SK-N-SH (cell line): ENCODE measurements at regions not wholly inside any gene's neighbourhood (a gene's known extent, or its start where the extent isn't known, plus 50 kb on each side); places are given as distances from the start of the nearest gene placed in this dataset.

ENCODE experiments used
- CTCF ChIA-PET: fragments of 300-600, 350-600 bp; formaldehyde crosslinking; extraction: SDS; loops from one replicate; lab custom pipeline; 2021; lab: Yijun Ruan, JAX
- POLR2A ChIA-PET: fragments of 350-600 bp; sonication (Branson Sonifier 250); formaldehyde crosslinking; extraction: SDS; loops from one replicate; lab custom pipeline; 2020; ENCODE audit warnings: antibody characterized with exemption, inconsistent platforms; lab: Yijun Ruan, JAX
- DNase-seq: peaks from one replicate; pipeline ENCODE4 v3.0.0; 2012
- H2AFZ ChIP-seq: fragments of 200-600 bp; sonication (generic); 2 replicates; pipeline ENCODE4 v1.8.1; 2016; ENCODE audit warnings: antibody characterized with exemption, mild to moderate bottlenecking, low read depth
- H3F3A ChIP-seq: fragments of 200-600 bp; sonication (generic); replicated peaks from 2 replicates; pipeline ENCODE3; 2016; ENCODE audit warnings: antibody characterized with exemption, mild to moderate bottlenecking; ENCODE audit not compliant: insufficient read depth
- H3K27ac ChIP-seq, 2 experiments: fragments of 200-500 bp in 1 of 2; fragments of 200-600 bp in 1 of 2; sonication (Bioruptor generic) in 1 of 2; sonication (generic), shearing (Covaris generic) in 1 of 2; 2 replicates each; pipeline versions ENCODE4 v1.5.1 to v1.6.1; 2014 to 2016; ENCODE audit warnings: low read depth in 2 of 2, inconsistent platforms in 1 of 2, low read length in 1 of 2, mild to moderate bottlenecking in 1 of 2, mixed read lengths in 1 of 2
- H3K27me3 ChIP-seq: fragments of 200-600 bp; sonication (generic), shearing (Covaris generic); 2 replicates; pipeline ENCODE4 v1.6.1; 2016; ENCODE audit warnings: mixed run types; ENCODE audit not compliant: insufficient read depth
- H3K36me3 ChIP-seq, 2 experiments: fragments of 200-500 bp in 1 of 2; fragments of 200-600 bp in 1 of 2; sonication (Bioruptor generic) in 1 of 2; sonication (generic) in 1 of 2; replicated peaks in 1 of 2; 2 replicates each; pipeline versions ENCODE3 to v1.5.1; 2014 to 2016; ENCODE audit warnings: low read length in 1 of 2, mild to moderate bottlenecking in 1 of 2; ENCODE audit not compliant: insufficient read depth in 2 of 2, control insufficient read depth in 1 of 2
- H3K4me1 ChIP-seq, 2 experiments: fragments of 200-500 bp in 1 of 2; fragments of 200-600 bp in 1 of 2; sonication (Bioruptor generic) in 1 of 2; sonication (generic), shearing (Covaris generic) in 1 of 2; 2 replicates each; pipeline versions ENCODE4 v1.5.1 to v1.6.1; 2014 to 2016; ENCODE audit warnings: low read depth in 1 of 2, low read length in 1 of 2, mixed run types in 1 of 2; ENCODE audit not compliant: insufficient read depth in 2 of 2, control insufficient read depth in 1 of 2
- H3K4me2 ChIP-seq: fragments of 200-600 bp; sonication (generic), shearing (Covaris generic); 2 replicates; pipeline ENCODE4 v1.6.1; 2017; ENCODE audit warnings: mixed run types
- H3K4me3 ChIP-seq, 2 experiments: fragments of 200-500 bp in 1 of 2; fragments of 200-600 bp in 1 of 2; sonication (Bioruptor generic) in 1 of 2; sonication (generic), shearing (Covaris generic) in 1 of 2; 2 replicates each; pipeline versions ENCODE4 v1.5.1 to v1.8.1; 2014 to 2016; ENCODE audit warnings: low read depth in 2 of 2, inconsistent platforms in 1 of 2, low read length in 1 of 2, mild to moderate bottlenecking in 1 of 2, mixed read lengths in 1 of 2, moderate library complexity in 1 of 2
- H3K79me2 ChIP-seq: fragments of 200-600 bp; sonication (generic); 2 replicates; pipeline ENCODE4 v1.8.1; 2017; ENCODE audit warnings: mild to moderate bottlenecking; ENCODE audit not compliant: insufficient read depth
- H3K9ac ChIP-seq: fragments of 200-600 bp; sonication (generic); 2 replicates; pipeline ENCODE4 v1.6.1; 2017; ENCODE audit warnings: mixed run types
- H3K9me2 ChIP-seq: fragments of 200-600 bp; sonication (generic); 2 replicates; pipeline ENCODE4 v1.6.1; 2017; ENCODE audit warnings: mixed run types
- H3K9me3 ChIP-seq: fragments of 200-600 bp; sonication (generic); 2 replicates; pipeline ENCODE4 v1.6.1; 2017; ENCODE audit warnings: mixed run types, mild to moderate bottlenecking, moderate library complexity
- H4K20me1 ChIP-seq: fragments of 200-600 bp; sonication (generic); 2 replicates; pipeline ENCODE4 v1.6.1; 2017; ENCODE audit warnings: mild to moderate bottlenecking, mixed run types; ENCODE audit not compliant: insufficient read depth
- CHD2 ChIP-seq: fragments of 150-350 bp; IDR thresholded peaks from 2 replicates; pipeline ENCODE4 v1.6.1; 2018; ENCODE audit warnings: low read length; ENCODE audit not compliant: partially characterized antibody
- EP300 ChIP-seq, 2 experiments: IDR thresholded peaks; 2 replicates each; pipeline versions ENCODE4 v1.4.0 to v1.6.1; 2012; ENCODE audit warnings: borderline replicate concordance in 1 of 2, low read depth in 1 of 2, low read length in 1 of 2
- FOSL2 ChIP-seq: IDR thresholded peaks from 2 replicates; pipeline ENCODE4 v1.4.0; 2012; ENCODE audit warnings: low read depth, mild to moderate bottlenecking, moderate library complexity, borderline replicate concordance
- FOXM1 ChIP-seq: IDR thresholded peaks from 2 replicates; pipeline ENCODE4 v1.4.0; 2012; ENCODE audit warnings: low read depth, mild to moderate bottlenecking
- GABPA ChIP-seq: IDR thresholded peaks from 2 replicates; pipeline ENCODE4 v1.4.0; 2012; ENCODE audit warnings: low read depth, mild to moderate bottlenecking
- MEF2A ChIP-seq: IDR thresholded peaks from 2 replicates; pipeline ENCODE4 v1.4.0; 2012; ENCODE audit warnings: low read depth, borderline replicate concordance
- RAD21 ChIP-seq: IDR thresholded peaks from 2 replicates; pipeline ENCODE4 v1.6.1; 2012; ENCODE audit warnings: mild to moderate bottlenecking, low read length
- REST ChIP-seq: IDR thresholded peaks from 2 replicates; pipeline ENCODE4 v1.6.1; 2012; ENCODE audit warnings: mild to moderate bottlenecking, low read depth, low read length, moderate library complexity
- RFX5 ChIP-seq: IDR thresholded peaks from 2 replicates; pipeline ENCODE4 v1.6.1; 2012; ENCODE audit warnings: mild to moderate bottlenecking, improper control_type of control experiment, low read length
- SMC3 ChIP-seq: IDR thresholded peaks from 2 replicates; pipeline ENCODE4 v1.6.1; 2012; ENCODE audit warnings: low read depth, low read length, improper control_type of control experiment
- TAF1 ChIP-seq: IDR thresholded peaks from 2 replicates; pipeline ENCODE4 v1.6.1; 2012; ENCODE audit warnings: low read depth, mild to moderate bottlenecking, low read length, moderate library complexity, borderline replicate concordance
- TEAD4 ChIP-seq: IDR thresholded peaks from 2 replicates; pipeline ENCODE4 v1.4.0; 2012; ENCODE audit warnings: mild to moderate bottlenecking, borderline replicate concordance; ENCODE audit not compliant: insufficient read depth
- WGBS: methylation state at CpG from one replicate; pipeline ENCODE4 v1.1.6; 2017; ENCODE audit warnings: low lambda C conversion rate; 5-methylcytosine and 5-hydroxymethylcytosine counted together
- TF ChIP-seq, protein P1 (sequence below): IDR thresholded peaks from 2 replicates; pipeline ENCODE4 v1.4.0; 2012; ENCODE audit warnings: low read depth
- TF ChIP-seq, protein P2 (sequence below): fragments of 200-600 bp; sonication (generic); IDR thresholded peaks from 2 replicates; pipeline ENCODE4 v1.6.1; 2017; ENCODE audit warnings: antibody characterized with exemption, mild to moderate bottlenecking, moderate library complexity

GRCh38 chr22:47450876-47451475 lies 688.5 kb downstream of the TBC1D22A start:
- Histone ChIP-seq H3F3A (no peaks in the 10 kb centered on the region), H3K36me3 (no peaks in the 10 kb centered on the region), H3K4me2 (no peak overlapping the region), H3K79me2 (no peaks in the 10 kb centered on the region), H3K9me2 (no peaks in the 10 kb centered on the region), H3K9me3 (peaks cover 11% of the 10 kb centered on the region), H3K27ac (peak overlapping the region in 1 of 2 experiments; percentile 51; a peak in 2 of 4 replicates), H3K4me1 (peaks cover 0 to 11% of the 10 kb centered on the region in 2 experiments; a peak in 1 of 4 replicates), H2AFZ (no peak overlapping the region), H3K9ac (no peak overlapping the region), H3K4me3 (no peak overlapping the region), H3K27me3 (no peaks in the 10 kb centered on the region), H4K20me1 (no peaks in the 10 kb centered on the region)
- CTCF ChIA-PET: interaction anchor here (1.6 kb wide), 1 partner anchor 15 kb away, joined by 3 read pairs; no protein-coding TSS in a partner anchor
- POLR2A ChIA-PET: no interaction called here
- WGBS: 4% methylated on average over 7 of the region's 9 CpGs
- DNase-seq: peak; percentile 51
- TF ChIP-seq EP300 (IDR thresholded peaks at IDR 0.05; ENCODE audit: borderline replicate concordance in 1 of 2, low read depth in 1 of 2, low read length in 1 of 2): no peak
- TF ChIP-seq FOXM1: no peak
- no peak for TF ChIP-seq MEF2A
- no peak for TF ChIP-seq REST
- no peak for TF ChIP-seq RAD21
- TF ChIP-seq TEAD4: no peak
- no peak for TF ChIP-seq CHD2
- TF ChIP-seq GABPA: no peak
- TF ChIP-seq FOSL2: no peak
- TF ChIP-seq, protein P1, sequence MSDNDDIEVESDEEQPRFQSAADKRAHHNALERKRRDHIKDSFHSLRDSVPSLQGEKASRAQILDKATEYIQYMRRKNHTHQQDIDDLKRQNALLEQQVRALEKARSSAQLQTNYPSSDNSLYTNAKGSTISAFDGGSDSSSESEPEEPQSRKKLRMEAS: no peak
- no peak for TF ChIP-seq SMC3
- no peak for TF ChIP-seq RFX5
- TF ChIP-seq, protein P2, sequence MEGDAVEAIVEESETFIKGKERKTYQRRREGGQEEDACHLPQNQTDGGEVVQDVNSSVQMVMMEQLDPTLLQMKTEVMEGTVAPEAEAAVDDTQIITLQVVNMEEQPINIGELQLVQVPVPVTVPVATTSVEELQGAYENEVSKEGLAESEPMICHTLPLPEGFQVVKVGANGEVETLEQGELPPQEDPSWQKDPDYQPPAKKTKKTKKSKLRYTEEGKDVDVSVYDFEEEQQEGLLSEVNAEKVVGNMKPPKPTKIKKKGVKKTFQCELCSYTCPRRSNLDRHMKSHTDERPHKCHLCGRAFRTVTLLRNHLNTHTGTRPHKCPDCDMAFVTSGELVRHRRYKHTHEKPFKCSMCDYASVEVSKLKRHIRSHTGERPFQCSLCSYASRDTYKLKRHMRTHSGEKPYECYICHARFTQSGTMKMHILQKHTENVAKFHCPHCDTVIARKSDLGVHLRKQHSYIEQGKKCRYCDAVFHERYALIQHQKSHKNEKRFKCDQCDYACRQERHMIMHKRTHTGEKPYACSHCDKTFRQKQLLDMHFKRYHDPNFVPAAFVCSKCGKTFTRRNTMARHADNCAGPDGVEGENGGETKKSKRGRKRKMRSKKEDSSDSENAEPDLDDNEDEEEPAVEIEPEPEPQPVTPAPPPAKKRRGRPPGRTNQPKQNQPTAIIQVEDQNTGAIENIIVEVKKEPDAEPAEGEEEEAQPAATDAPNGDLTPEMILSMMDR: no peak
- no peak for TF ChIP-seq TAF1
